GM19328 (cell line): ENCODE measurements at regions not wholly inside any gene's neighbourhood (a gene's known extent, or its start where the extent isn't known, plus 50 kb on each side); places are given as distances from the start of the nearest gene placed in this dataset.

Experiments
- ATAC-seq: cut with Tn5 transposase; IDR thresholded peaks from one replicate; pipeline ENCODE4 v1.9.1; 2021; ENCODE audit warnings: mild to moderate bottlenecking, moderate library complexity; ENCODE audit not compliant: unreplicated experiment

- no peak for ATAC-seq
Observed at GRCh38 chr6:126526996-126527606, 187.2 kb downstream of the CENPW start.

DNA sequence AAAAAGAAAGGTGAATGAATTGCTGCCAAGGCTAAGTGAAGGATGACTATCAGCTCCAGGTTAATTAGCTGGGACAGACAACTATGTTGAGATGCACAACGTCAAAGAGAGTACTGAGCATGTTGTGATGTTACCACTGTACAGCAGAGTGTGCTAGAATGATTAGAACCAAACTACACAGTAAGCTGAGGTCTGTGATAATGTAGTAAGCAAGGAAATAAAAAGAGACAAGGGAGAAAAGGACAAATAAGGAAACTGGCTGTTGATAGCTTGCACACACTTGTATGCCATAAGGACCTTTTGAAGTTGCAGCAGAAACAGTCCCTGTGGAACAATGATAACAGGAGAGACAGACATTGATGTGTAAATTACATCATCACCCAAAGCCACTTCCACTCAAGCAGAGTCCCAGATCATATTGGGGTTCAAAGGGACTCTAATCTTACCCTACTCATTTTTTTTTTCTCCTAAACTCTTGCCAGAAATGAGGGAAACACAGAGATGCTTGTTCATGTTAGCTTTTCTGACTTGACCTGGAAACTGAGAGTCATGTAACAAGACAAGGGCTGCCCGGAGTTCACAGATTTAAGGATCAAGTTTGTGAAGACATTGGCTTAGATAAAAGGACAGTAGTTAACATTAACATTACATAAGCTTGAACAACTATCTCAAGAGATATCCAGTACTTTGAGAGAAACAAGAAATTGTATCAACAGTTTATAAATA lies 189.9 kb downstream of the CENPW start:
- no peak for ATAC-seq

DNA sequence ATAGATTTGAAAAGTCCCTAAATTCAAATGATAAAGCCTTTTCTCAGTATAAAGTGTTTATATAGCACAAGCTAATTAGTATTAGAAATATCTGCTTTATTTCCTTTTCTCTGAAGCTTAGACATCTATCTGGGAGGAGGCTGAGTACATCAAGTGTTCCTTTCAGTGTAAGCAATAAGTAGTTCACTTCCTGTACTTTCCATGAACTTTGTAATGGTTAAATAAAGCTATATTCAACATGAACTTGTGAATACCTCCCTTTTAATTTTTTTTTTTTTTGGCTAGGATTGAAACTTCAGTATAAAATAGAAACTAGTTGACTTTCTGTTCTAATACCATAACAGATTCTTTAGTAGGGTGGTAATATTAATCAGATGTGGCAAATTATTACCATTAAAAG lies 190.9 kb downstream of the CENPW start:
- ATAC-seq = no peak

GRCh38 chr6:126531286-126531685 lies 191.4 kb downstream of the CENPW start:
- no peak for ATAC-seq

DNA sequence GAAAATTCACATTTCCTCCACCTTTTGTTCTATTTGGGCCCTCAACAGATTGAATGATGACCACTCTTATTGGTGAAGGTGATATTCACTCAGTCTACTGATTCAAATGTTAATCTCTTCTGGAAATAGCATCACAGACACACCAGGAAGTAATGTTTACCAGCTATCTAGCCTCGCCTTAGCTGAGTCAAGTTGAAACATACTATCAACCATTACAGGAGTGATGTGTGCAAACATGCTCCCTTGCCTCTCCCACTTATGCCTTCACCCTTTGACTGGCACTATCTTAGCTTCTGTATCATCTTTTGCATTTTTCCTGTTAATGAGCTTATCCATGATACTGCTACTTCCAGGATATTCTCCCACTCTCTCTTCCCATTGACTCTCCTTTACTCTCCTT lies 191.9 kb downstream of the CENPW start:
- no peak for ATAC-seq

DNA sequence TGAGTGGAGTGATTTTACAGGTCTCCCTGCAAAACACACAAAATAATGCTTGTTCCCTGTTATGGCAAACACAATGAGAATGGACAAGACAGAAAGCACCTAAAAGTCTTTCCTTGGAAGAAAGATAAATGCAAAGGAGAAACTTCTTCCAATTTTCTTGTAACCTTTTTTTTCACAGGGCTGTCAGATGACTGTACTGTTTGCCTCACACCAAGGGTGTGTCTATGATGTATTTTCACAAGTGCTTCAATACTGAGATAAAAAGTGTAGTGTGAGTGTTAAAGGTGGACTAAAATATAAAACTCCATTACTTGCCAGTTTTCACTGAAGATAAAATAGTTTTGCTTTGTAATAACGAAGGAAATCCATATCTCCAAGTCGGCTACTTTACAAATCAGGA lies 194.5 kb downstream of the CENPW start:
- no peak for ATAC-seq

- no peak for ATAC-seq
Observed at GRCh38 chr6:126535138-126535537, 195.2 kb downstream of the CENPW start.

DNA sequence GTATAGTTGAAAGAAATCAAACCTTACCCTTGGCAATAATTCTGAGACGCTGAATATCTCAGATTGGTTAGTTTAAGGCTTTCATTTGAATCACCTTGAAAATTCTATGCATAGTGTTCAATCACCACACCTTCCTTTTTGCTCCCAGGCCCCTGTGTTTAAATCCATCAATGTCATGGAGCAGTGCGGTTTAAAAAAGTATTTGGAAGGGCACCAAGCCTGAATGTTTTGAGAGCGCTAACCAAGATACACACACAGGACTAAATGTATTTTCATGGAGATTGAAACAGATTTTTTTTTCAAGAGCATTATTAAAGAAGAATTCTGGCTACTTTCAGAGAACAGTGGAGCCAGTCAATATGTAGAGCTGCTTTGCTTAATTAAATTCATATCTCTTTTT lies 195.7 kb downstream of the CENPW start:
- no peak for ATAC-seq

GRCh38 chr6:126537061-126537816 lies 197.3 kb downstream of the CENPW start:
- ATAC-seq = no peak

DNA sequence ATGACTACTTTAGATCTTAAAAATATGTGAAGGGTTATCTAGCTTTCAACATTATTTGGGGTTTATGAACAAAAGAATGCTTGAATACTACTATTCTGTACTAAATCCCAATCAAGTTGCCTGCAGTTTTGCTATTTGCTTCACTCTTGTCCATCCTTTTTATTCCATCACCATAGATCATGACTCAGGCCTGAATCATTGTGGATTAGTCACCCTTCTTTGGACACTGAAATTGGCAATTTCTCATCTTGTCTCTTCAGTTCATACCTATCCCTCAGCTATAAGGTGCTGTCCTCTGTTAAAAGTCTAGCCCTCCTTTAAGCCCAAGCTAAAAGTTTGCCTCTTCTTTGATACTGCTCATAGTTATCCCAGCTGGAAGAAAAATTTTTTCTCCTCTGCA lies 199.1 kb downstream of the CENPW start:
- no peak for ATAC-seq

DNA sequence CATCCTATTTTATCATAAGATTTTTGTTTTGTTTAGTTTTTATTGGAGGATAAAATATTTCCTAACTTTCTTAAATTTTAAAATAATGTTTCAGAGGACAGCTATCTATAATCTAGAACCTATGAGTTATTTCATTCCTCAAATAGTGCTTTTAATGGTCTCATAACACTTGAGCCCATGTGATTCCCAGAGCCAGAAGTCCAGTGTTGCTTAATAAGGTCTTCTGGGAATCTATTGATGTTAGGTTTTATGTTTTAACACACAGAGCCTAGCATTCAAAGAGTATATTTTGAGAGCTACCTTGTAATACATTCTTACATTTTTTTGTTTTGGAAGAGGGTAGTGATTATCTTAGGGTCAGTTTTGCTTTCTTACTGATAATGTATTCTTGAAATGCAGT lies 200.2 kb downstream of the CENPW start:
- no peak for ATAC-seq

GRCh38 chr6:126541806-126542491 lies 202.0 kb downstream of the CENPW start:
- ATAC-seq = no peak

DNA sequence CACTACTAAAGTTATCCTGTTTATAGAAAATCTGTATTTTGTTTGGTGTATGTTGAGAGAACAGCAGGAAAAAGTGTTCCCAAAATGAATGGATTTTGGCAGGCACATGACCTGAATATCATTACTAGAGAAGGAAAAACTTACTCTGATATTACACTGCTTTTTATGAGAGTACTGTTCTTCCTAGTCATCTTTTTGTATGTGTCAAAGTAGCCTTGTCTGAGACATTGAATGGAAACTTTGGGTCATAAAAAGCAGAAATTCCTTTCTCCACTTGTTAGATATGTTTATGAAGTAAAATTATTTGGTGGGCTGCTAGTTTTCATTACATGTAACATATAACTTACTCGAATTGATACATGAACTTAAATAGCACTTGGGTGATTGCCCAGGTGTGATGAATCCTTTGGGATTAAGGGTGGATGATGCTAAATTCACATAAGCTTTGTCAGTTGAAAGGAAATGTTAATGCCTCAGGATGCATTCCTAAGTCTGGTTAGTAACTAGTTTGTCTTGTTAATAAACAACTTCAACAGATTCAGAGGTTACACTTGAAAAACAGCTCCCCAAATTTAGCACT lies 206.7 kb downstream of the CENPW start:
- no peak for ATAC-seq

DNA sequence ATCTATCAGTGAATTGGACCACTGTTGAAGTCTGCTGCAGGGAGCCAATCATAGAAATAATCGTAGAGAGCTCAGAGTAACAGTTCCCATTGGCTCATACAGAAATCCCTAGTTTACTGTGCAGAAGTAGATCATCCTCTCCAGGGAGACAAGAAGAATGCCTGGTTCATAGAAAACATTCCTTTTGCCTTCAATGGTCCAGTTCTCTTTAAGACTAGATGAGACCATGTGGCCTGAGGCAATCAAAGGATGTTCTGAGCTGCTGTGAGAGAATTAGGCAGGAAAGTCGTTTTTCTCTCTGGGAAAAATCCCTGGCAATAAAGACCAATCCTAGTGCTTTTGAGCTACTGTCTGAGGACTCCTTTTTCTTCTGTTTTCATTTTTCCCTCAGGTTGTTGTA lies 208.4 kb downstream of the CENPW start:
- no peak for ATAC-seq

- no peak for ATAC-seq
Observed at GRCh38 chr6:126550323-126550722, 210.4 kb downstream of the CENPW start.

DNA sequence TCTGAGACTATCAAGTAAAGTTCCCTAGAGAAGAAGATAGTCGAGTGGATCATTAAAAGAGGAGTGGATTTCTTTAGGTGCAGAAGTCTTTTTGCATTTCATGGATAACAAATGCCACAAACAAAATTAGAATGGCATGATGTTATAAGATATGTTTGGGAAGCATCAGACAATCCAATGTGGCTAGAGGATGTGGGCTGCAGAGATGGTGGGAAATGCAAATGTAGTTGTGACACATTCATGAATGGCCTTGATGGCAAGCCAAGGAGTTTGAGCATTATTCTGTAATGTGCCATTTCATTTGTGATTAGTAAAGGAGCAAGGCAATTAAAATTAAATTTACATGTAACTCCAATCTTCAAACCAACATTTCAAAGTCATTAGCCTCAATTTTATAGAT lies 211.9 kb downstream of the CENPW start:
- ATAC-seq = no peak

DNA sequence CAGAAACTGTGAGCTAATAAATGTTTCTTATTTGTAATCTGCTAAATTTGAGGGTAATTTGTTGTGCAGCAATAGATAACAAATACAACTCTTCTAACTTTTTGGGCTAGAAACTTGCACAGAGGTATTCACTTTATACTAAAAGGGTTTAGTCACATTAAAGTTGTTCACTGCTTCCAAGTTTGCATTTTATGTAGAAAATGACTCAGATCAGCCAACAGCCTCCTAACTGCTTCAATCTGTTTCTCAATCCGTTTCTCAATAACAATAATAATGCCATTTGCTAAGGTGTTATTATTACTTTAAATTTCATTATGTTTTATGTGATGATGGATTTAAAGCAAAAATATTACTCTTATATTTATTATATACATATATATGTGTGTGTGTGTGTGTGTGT lies 213.9 kb downstream of the CENPW start:
- no peak for ATAC-seq

- no peak for ATAC-seq
Observed at GRCh38 chr6:126570507-126570906, 230.6 kb downstream of the CENPW start.

GRCh38 chr6:126574301-126574700 lies 234.4 kb downstream of the CENPW start:
- ATAC-seq = no peak

GRCh38 chr6:126581316-126581715 lies 241.4 kb downstream of the CENPW start:
- no peak for ATAC-seq

DNA sequence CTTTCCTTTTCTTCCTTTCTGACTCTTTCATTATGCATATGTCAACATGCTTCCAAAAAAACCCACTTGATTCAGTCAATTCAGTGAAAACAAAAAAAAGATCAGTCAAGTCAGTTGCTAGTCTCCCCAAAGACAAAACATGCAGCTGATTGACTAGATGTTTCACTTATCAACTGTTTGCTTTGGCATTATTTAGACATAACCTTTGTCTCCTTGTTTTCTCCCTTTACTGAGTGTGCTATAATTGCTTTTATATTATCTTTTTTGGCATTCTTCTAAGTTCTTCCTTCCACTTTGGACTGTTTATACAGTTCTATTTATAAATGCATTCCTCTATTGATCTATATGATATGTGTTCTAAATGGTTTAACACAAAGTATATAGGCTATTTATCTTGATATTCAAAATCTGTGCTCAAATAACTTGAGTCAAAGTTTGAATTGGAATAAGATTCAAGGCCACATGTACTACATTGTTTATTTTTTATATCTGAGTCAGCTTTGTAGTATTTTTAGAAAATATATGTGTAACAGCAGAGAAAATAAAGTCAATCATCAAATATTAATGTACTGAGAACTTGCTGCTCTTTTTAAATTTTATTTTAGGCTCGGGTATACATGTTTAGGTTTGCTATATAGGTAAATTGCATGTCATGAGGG lies 260.5 kb downstream of the CENPW start:
- no peak for ATAC-seq
